ENCODE measurements at regions not wholly inside any gene's neighbourhood (a gene's known extent, or its start where the extent isn't known, plus 50 kb on each side); places are given as distances from the start of the nearest gene placed in this dataset.

DNA sequence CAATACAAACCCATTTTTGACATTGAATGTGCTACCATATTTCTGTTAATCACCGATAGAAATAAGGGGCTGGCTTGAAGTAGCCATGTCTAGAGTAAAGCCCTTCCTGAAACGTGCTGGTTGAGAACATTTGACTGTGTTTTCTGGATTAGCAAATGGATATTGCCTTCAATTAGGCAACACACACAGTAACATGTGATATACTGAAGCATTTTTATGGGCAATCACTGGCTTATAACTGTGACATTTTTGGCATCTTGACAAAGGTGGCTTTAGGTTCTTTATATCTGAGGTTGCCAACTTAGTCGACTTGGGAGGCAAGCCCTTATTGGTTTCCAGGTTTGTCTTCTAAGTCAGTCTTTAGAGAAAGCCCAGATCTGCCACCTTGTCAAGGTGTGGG lies 292.9 kb downstream of the BTBD3 start:
- ChIA-PET POLR2A (no interaction called here), CTCF (no interaction called here)
- TF ChIP-seq PKNOX1 (IDR thresholded peaks at IDR 0.05), result no peak
- no peak for DNase-seq (ENCODE audit: extremely low spot score)

- CTCF ChIA-PET, result interaction anchor here (0.6 kb wide), 1 partner anchor 155 kb away, joined by 5 read pairs; no protein-coding TSS in a partner anchor
- POLR2A ChIA-PET, result no interaction called here
- no peak for TF ChIP-seq FOXK2 (IDR thresholded peaks at IDR 0.05)
- no peak for TF ChIP-seq TARDBP (IDR thresholded peaks at IDR 0.05)
- TF ChIP-seq SP1 (IDR thresholded peaks at IDR 0.05), result no peak
- no peak for TF ChIP-seq HDGF (IDR thresholded peaks at IDR 0.05; ENCODE audit: borderline replicate concordance)
- no peak for TF ChIP-seq ARNT (IDR thresholded peaks at IDR 0.05)
- TF ChIP-seq FOXM1 (IDR thresholded peaks at IDR 0.05; ENCODE audit: borderline replicate concordance), result no peak
- TF ChIP-seq LEF1 (IDR thresholded peaks at IDR 0.05; ENCODE audit: borderline replicate concordance), result no peak
- no peak for TF ChIP-seq L3MBTL2 (conservative IDR thresholded peaks at IDR 0.05)
- no peak for TF ChIP-seq CTBP1 (IDR thresholded peaks at IDR 0.05; ENCODE audit: borderline replicate concordance)
- no peak for TF ChIP-seq ZNF384 (IDR thresholded peaks at IDR 0.05)
- no peak for TF ChIP-seq ELF4 (IDR thresholded peaks at IDR 0.05)
- TF ChIP-seq PKNOX1 (IDR thresholded peaks at IDR 0.05), result no peak
- TF ChIP-seq SUZ12 (IDR thresholded peaks at IDR 0.05), result no peak
- TF ChIP-seq BHLHE40 (IDR thresholded peaks at IDR 0.05; ENCODE audit: borderline replicate concordance), result no peak
- no peak for TF ChIP-seq FOXA1 (IDR thresholded peaks at IDR 0.05)
- TF ChIP-seq NFRKB (IDR thresholded peaks at IDR 0.05), result no peak
- no peak for DNase-seq (ENCODE audit: extremely low spot score)
Measured at GRCh38 chr20:12211361-12211760, 293.7 kb downstream of the BTBD3 start.

DNA sequence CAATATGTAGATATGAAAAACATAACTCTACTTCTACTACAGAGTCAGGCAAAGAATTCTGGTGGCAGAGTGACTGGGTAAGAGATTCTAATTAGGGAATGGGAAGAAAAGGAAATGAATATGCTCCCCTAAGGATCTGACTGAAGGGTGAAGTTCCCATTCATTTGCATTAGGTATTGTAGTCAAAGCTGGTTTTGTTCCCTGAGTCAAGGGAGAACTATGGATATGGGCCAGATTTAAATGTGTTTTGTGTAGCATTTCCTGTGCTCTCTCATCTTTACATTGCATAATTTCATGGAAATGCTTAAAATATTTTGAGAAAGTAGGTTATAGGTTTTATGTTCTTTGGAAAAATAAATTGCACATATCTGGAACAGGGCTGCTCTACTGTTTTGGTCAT lies 299.7 kb downstream of the BTBD3 start:
- no peak for DNase-seq (ENCODE audit: extremely low spot score)
- ChIA-PET CTCF (interaction anchor here (1.3 kb wide), 1 partner anchor 10 kb away, joined by 3 read pairs; no protein-coding TSS in a partner anchor), POLR2A (no interaction called here)
- TF ChIP-seq SUZ12 (IDR thresholded peaks at IDR 0.05) (no peak), ZNF384 (IDR thresholded peaks at IDR 0.05) (no peak), ARNT (IDR thresholded peaks at IDR 0.05) (no peak), TARDBP (IDR thresholded peaks at IDR 0.05) (no peak), ELF4 (IDR thresholded peaks at IDR 0.05) (no peak), SP1 (IDR thresholded peaks at IDR 0.05) (no peak)

- no peak for DNase-seq (ENCODE audit: extremely low spot score)
- TF ChIP-seq TARDBP (IDR thresholded peaks at IDR 0.05) (no peak), FOXK2 (IDR thresholded peaks at IDR 0.05) (no peak), L3MBTL2 (conservative IDR thresholded peaks at IDR 0.05) (no peak), SP1 (IDR thresholded peaks at IDR 0.05) (no peak), ELF4 (IDR thresholded peaks at IDR 0.05) (no peak), CTBP1 (IDR thresholded peaks at IDR 0.05; ENCODE audit: borderline replicate concordance) (no peak), HDGF (IDR thresholded peaks at IDR 0.05; ENCODE audit: borderline replicate concordance) (no peak), ZNF384 (IDR thresholded peaks at IDR 0.05) (no peak), SUZ12 (IDR thresholded peaks at IDR 0.05) (no peak), ARNT (IDR thresholded peaks at IDR 0.05) (no peak), FOXA1 (IDR thresholded peaks at IDR 0.05) (no peak), PKNOX1 (IDR thresholded peaks at IDR 0.05) (no peak), NFRKB (IDR thresholded peaks at IDR 0.05) (no peak), FOXM1 (IDR thresholded peaks at IDR 0.05; ENCODE audit: borderline replicate concordance) (no peak), BHLHE40 (IDR thresholded peaks at IDR 0.05; ENCODE audit: borderline replicate concordance) (no peak), LEF1 (IDR thresholded peaks at IDR 0.05; ENCODE audit: borderline replicate concordance) (no peak)
- CTCF ChIA-PET, result no interaction called here
- POLR2A ChIA-PET, result no interaction called here
Measured at GRCh38 chr20:12219798-12220197, 302.1 kb downstream of the BTBD3 start.

GRCh38 chr20:12223057-12223456 lies 305.4 kb downstream of the BTBD3 start:
- ChIA-PET POLR2A (no interaction called here), CTCF (no interaction called here)
- TF ChIP-seq TARDBP (IDR thresholded peaks at IDR 0.05) (no peak), FOXM1 (IDR thresholded peaks at IDR 0.05; ENCODE audit: borderline replicate concordance) (no peak), BHLHE40 (IDR thresholded peaks at IDR 0.05; ENCODE audit: borderline replicate concordance) (no peak), CTBP1 (IDR thresholded peaks at IDR 0.05; ENCODE audit: borderline replicate concordance) (no peak), L3MBTL2 (conservative IDR thresholded peaks at IDR 0.05) (no peak), NFRKB (IDR thresholded peaks at IDR 0.05) (no peak), SUZ12 (IDR thresholded peaks at IDR 0.05) (no peak), ZNF384 (IDR thresholded peaks at IDR 0.05) (no peak), HDGF (IDR thresholded peaks at IDR 0.05; ENCODE audit: borderline replicate concordance) (no peak), ELF4 (IDR thresholded peaks at IDR 0.05) (no peak)
- DNase-seq (ENCODE audit: extremely low spot score), result no peak

GRCh38 chr20:12225898-12226297 lies 308.2 kb downstream of the BTBD3 start:
- TF ChIP-seq LEF1 (IDR thresholded peaks at IDR 0.05; ENCODE audit: borderline replicate concordance) (no peak), FOXM1 (IDR thresholded peaks at IDR 0.05; ENCODE audit: borderline replicate concordance) (no peak), L3MBTL2 (conservative IDR thresholded peaks at IDR 0.05) (no peak), FOXK2 (IDR thresholded peaks at IDR 0.05) (no peak), BHLHE40 (IDR thresholded peaks at IDR 0.05; ENCODE audit: borderline replicate concordance) (no peak), PKNOX1 (IDR thresholded peaks at IDR 0.05) (no peak), CTBP1 (IDR thresholded peaks at IDR 0.05; ENCODE audit: borderline replicate concordance) (no peak), ZNF384 (IDR thresholded peaks at IDR 0.05) (no peak), HDGF (IDR thresholded peaks at IDR 0.05; ENCODE audit: borderline replicate concordance) (no peak), SP1 (IDR thresholded peaks at IDR 0.05) (no peak), TARDBP (IDR thresholded peaks at IDR 0.05) (no peak), ELF4 (IDR thresholded peaks at IDR 0.05) (no peak), SUZ12 (IDR thresholded peaks at IDR 0.05) (no peak)
- ChIA-PET POLR2A (no interaction called here), CTCF (no interaction called here)
- no peak for DNase-seq (ENCODE audit: extremely low spot score)

All from HEK293T (cell line).